IMR-90 (cell line): ENCODE measurements at regions not wholly inside any gene's neighbourhood (a gene's known extent, or its start where the extent isn't known, plus 50 kb on each side); places are given as distances from the start of the nearest gene placed in this dataset.

Experiments used
- ATAC-seq: fragments of 200-7000 bp; cut with Tn5 transposase; 2 replicates; pipeline ENCODE4 v1.9.1; 2020; ENCODE audit warnings: low read depth, mild to moderate bottlenecking, moderate library complexity
- BruUV-seq: library from RNA; stranded (reverse); fragments of 400-500 nt; replicated peaks from 2 replicates; lab custom pipeline; 2021; lab: Mats Ljungman, UMichigan
- CTCF ChIA-PET: fragments of 300-600 bp; formaldehyde crosslinking; extraction: SDS; loops from one replicate; lab custom pipeline; 2021; ENCODE audit warnings: antibody characterized with exemption; lab: Yijun Ruan, JAX
- POLR2A ChIA-PET: fragments of 300-600 bp; sonication (Branson Sonifier 250); formaldehyde crosslinking; loops from one replicate; lab custom pipeline; 2022; ENCODE audit warnings: antibody characterized with exemption; ENCODE audit not compliant: unreplicated experiment; lab: Charles Lee
- DNase-seq: peaks from one replicate; pipeline ENCODE4 v3.0.0; 2013
- H2AFZ ChIP-seq: replicated peaks from 2 replicates; pipeline ENCODE3; 2013; ENCODE audit warnings: low read length, mild to moderate bottlenecking; ENCODE audit not compliant: poor library complexity
- H2AK5ac ChIP-seq: 2 replicates; pipeline ENCODE4 v1.6.1; 2013; ENCODE audit warnings: low read depth, low read length, inconsistent platforms
- H2AK9ac ChIP-seq: replicated peaks from 2 replicates; pipeline ENCODE3; 2013; ENCODE audit warnings: mild to moderate bottlenecking, low read depth, low read length, moderate library complexity; ENCODE audit not compliant: poor library complexity
- H2BK120ac ChIP-seq: 2 replicates; pipeline ENCODE4 v1.6.1; 2013; ENCODE audit warnings: low read depth, low read length, inconsistent platforms
- H2BK15ac ChIP-seq: 3 replicates; pipeline ENCODE4 v1.6.1; 2013; ENCODE audit warnings: low read depth, low read length, inconsistent platforms
- H2BK20ac ChIP-seq: 2 replicates; pipeline ENCODE4 v1.6.1; 2013; ENCODE audit warnings: low read depth, mild to moderate bottlenecking, inconsistent platforms, low read length, moderate library complexity
- H2BK5ac ChIP-seq: 2 replicates; pipeline ENCODE4 v1.6.1; 2013; ENCODE audit warnings: mild to moderate bottlenecking, low read depth, low read length, inconsistent platforms; ENCODE audit not compliant: poor library complexity, severe bottlenecking
- H3K14ac ChIP-seq: replicated peaks from 2 replicates; pipeline ENCODE4 v1.6.1; 2013; ENCODE audit warnings: low read depth, low read length, inconsistent platforms
- H3K18ac ChIP-seq: 2 replicates; pipeline ENCODE4 v1.6.1; 2013; ENCODE audit warnings: low read depth, low read length, control low read depth
- H3K23ac ChIP-seq: 2 replicates; pipeline ENCODE4 v1.6.1; 2013; ENCODE audit warnings: low read depth, low read length, inconsistent platforms
- H3K27ac ChIP-seq: 2 replicates; pipeline ENCODE4 v1.5.1; 2013; ENCODE audit warnings: mild to moderate bottlenecking, control low read depth, low read length; ENCODE audit not compliant: insufficient read depth
- H3K27me3 ChIP-seq: 2 replicates; pipeline ENCODE4 v1.6.1; 2013; ENCODE audit warnings: low read length; ENCODE audit not compliant: control insufficient read depth, insufficient read depth
- H3K36me3 ChIP-seq: 2 replicates; pipeline ENCODE4 v1.6.1; 2013; ENCODE audit warnings: low read length, mixed read lengths; ENCODE audit not compliant: control insufficient read depth, insufficient read depth
- H3K4ac ChIP-seq: 2 replicates; pipeline ENCODE4 v1.6.1; 2013; ENCODE audit warnings: low read depth, low read length, inconsistent platforms
- H3K4me1 ChIP-seq: 2 replicates; pipeline ENCODE4 v1.6.1; 2013; ENCODE audit warnings: low read length, mixed read lengths; ENCODE audit not compliant: control insufficient read depth, insufficient read depth
- H3K4me2 ChIP-seq: 2 replicates; pipeline ENCODE4 v1.6.1; 2013; ENCODE audit warnings: low read depth, mild to moderate bottlenecking, control low read depth, low read length, moderate library complexity
- H3K4me3 ChIP-seq: 2 replicates; pipeline ENCODE4 v1.5.1; 2013; ENCODE audit warnings: low read depth, mild to moderate bottlenecking, control low read depth, low read length, moderate library complexity; ENCODE audit not compliant: insufficient read depth
- H3K56ac ChIP-seq: 2 replicates; pipeline ENCODE4 v1.6.1; 2013; ENCODE audit warnings: low read length, inconsistent platforms; ENCODE audit not compliant: insufficient read depth; ENCODE audit errors: extremely low read depth
- H3K79me1 ChIP-seq, 2 experiments: 2 replicates each; pipeline ENCODE4 v1.6.1; 2013; ENCODE audit warnings: low read length in 2 of 2, inconsistent platforms in 1 of 2, low read depth in 1 of 2
- H3K9ac ChIP-seq: 2 replicates; pipeline ENCODE4 v1.6.1; 2013; ENCODE audit warnings: low read depth, low read length, control low read depth
- H3K9me1 ChIP-seq: 2 replicates; pipeline ENCODE4 v1.6.1; 2013; ENCODE audit warnings: low read length, inconsistent platforms; ENCODE audit not compliant: insufficient read depth
- H3K9me3 ChIP-seq: 2 replicates; pipeline ENCODE4 v1.6.1; 2013; ENCODE audit warnings: low read length; ENCODE audit not compliant: control insufficient read depth, insufficient read depth
- H4K20me1 ChIP-seq: 2 replicates; pipeline ENCODE4 v1.6.1; 2013; ENCODE audit warnings: low read length, inconsistent platforms; ENCODE audit not compliant: insufficient read depth
- H4K5ac ChIP-seq: 2 replicates; pipeline ENCODE4 v1.6.1; 2013; ENCODE audit warnings: mild to moderate bottlenecking, low read depth, low read length, control low read depth
- H4K8ac ChIP-seq, 2 experiments: 2 replicates each; pipeline ENCODE4 v1.6.1; 2013; ENCODE audit warnings: low read depth in 2 of 2, low read length in 2 of 2, control low read depth in 1 of 2, inconsistent platforms in 1 of 2
- H4K91ac ChIP-seq: 2 replicates; pipeline ENCODE4 v1.6.1; 2013; ENCODE audit warnings: low read depth, low read length, inconsistent platforms; ENCODE audit not compliant: insufficient read depth
- CHD1 ChIP-seq: IDR thresholded peaks from 2 replicates; pipeline ENCODE4 v1.6.1; 2012; ENCODE audit warnings: low read depth, low read length, improper control_type of control experiment
- MAZ ChIP-seq: IDR thresholded peaks from 2 replicates; pipeline ENCODE4 v1.6.1; 2012; ENCODE audit warnings: low read depth, mild to moderate bottlenecking, low read length, improper control_type of control experiment, moderate library complexity, borderline replicate concordance
- MXI1 ChIP-seq: IDR thresholded peaks from 2 replicates; pipeline ENCODE4 v1.6.1; 2012; ENCODE audit warnings: low read depth, mild to moderate bottlenecking, low read length, moderate library complexity, borderline replicate concordance
- NFE2L2 ChIP-seq: fragments of 150-350 bp; IDR thresholded peaks from 2 replicates; pipeline ENCODE4 v1.6.1; 2016; ENCODE audit warnings: low read depth, mild to moderate bottlenecking, low read length
- RAD21 ChIP-seq: IDR thresholded peaks from 2 replicates; pipeline ENCODE4 v1.6.1; 2012; ENCODE audit warnings: low read length, improper control_type of control experiment
- WGBS, 2 experiments: methylation state at CpG; one replicate each; pipeline versions ENCODE4 v1.1.5 to v1.1.7; 2013; ENCODE audit warnings: missing lambda C conversion rate in 2 of 2; ENCODE audit not compliant: insufficient read length in 1 of 2; ENCODE audit errors: extremely low coverage in 2 of 2; 5-methylcytosine and 5-hydroxymethylcytosine counted together
- dilution Hi-C: fragments of 300-500 bp; cut with HindIII; formaldehyde crosslinking; loops from one replicate; pipeline ENCODE4 v1.14.3; 2018; ENCODE audit warnings: low sequenced_read_pairs; ENCODE audit not compliant: unreplicated experiment
- in situ Hi-C: fragments of 300-500 bp; cut with MboI; formaldehyde crosslinking; loops from 3 replicates; pipeline ENCODE4 v1.14.3; 2019; ENCODE audit warnings: low sequenced_read_pairs, inconsistent platforms, mixed read lengths
- intact Hi-C: fragments of 100-400 bp; cut with micrococcal nuclease; formaldehyde crosslinking; loops from 2 replicates; pipeline ENCODE4 v1.10.0; 2022

GRCh38 chrX:122184791-122185190 is 999.3 kb upstream of the GRIA3 start:
- Histone ChIP-seq H2BK20ac (no peak overlapping the region), H3K9me1 (no peaks in the 10 kb centered on the region), H3K27me3 (no peaks in the 10 kb centered on the region), H2BK15ac (no peak overlapping the region), H2AFZ (no peak overlapping the region), H4K91ac (no peak overlapping the region), H3K18ac (no peak overlapping the region), H2BK5ac (no peak overlapping the region), H3K23ac (no peak overlapping the region), H3K56ac (no peak overlapping the region), H2BK120ac (no peak overlapping the region), H2AK9ac (no peak overlapping the region), H3K4me1 (no peaks in the 10 kb centered on the region), H3K4me3 (no peak overlapping the region), H3K4me2 (no peak overlapping the region), H4K8ac (no peak overlapping the region), H2AK5ac (no peak overlapping the region), H3K79me1 (no peaks in the 10 kb centered on the region), H4K5ac (no peak overlapping the region), H3K36me3 (no peaks in the 10 kb centered on the region), H3K9ac (no peak overlapping the region), H3K4ac (no peak overlapping the region), H4K20me1 (no peaks in the 10 kb centered on the region), H3K14ac (no peak overlapping the region), H3K27ac (no peak overlapping the region), H3K9me3 (peaks cover 3% of the 10 kb centered on the region; the same call in 1 of the 2 replicates)
- ATAC-seq (no peak), DNase-seq (no peak)
- BruUV-seq = no TSS peak
- TF ChIP-seq RAD21 = no peak
- TF ChIP-seq MXI1 = no peak
- no peak for TF ChIP-seq NFE2L2
- no peak for TF ChIP-seq MAZ
- TF ChIP-seq CHD1 = no peak
- intact Hi-C loops (no loop called here), in situ Hi-C loops (no loop called here), dilution Hi-C loops (no loop called here)
- ChIA-PET POLR2A (no interaction called here), CTCF (no interaction called here)
- no CpG with 5 or more reads among the region's 1 CpG for WGBS, 2 experiments
